ENCODE measurements at regions not wholly inside any gene's neighbourhood (a gene's known extent, or its start where the extent isn't known, plus 50 kb on each side); places are given as distances from the start of the nearest gene placed in this dataset.

- Histone ChIP-seq H3K27ac (ENCODE audit: low read depth, low read length) (no peak overlapping the region), H3K27me3 (ENCODE audit: control insufficient read depth, insufficient read depth, low read length) (no peaks in the 10 kb centered on the region), H3K4me3 (ENCODE audit: low read depth, low read length) (no peak overlapping the region), H3K9me3 (ENCODE audit: control insufficient read depth, insufficient read depth, low read length) (no peaks in the 10 kb centered on the region)
- POLR2A ChIA-PET: no interaction called here
- CTCF ChIA-PET: no interaction called here
- no peak for TF ChIP-seq CTCF (IDR thresholded peaks at IDR 0.05; ENCODE audit: low read depth, low read length)
- no peak for DNase-seq (ENCODE audit: low read depth, low spot score)
Measured at GRCh38 chr4:14059006-14059405, 431.5 kb upstream of the BOD1L1 start.

- H3K9me3 ChIP-seq (ENCODE audit: control insufficient read depth, insufficient read depth, low read length): no peaks in the 10 kb centered on the region
- CTCF ChIA-PET: no interaction called here
- POLR2A ChIA-PET: no interaction called here
- H3K4me3 ChIP-seq (ENCODE audit: low read depth, low read length): no peak overlapping the region
- no peak for DNase-seq (ENCODE audit: low read depth, low spot score)
- no peak for TF ChIP-seq CTCF (IDR thresholded peaks at IDR 0.05; ENCODE audit: low read depth, low read length)
- H3K27ac ChIP-seq (ENCODE audit: low read depth, low read length): no peak overlapping the region
- H3K27me3 ChIP-seq (ENCODE audit: control insufficient read depth, insufficient read depth, low read length): no peaks in the 10 kb centered on the region
Measured at GRCh38 chr4:14064984-14065383, 437.5 kb upstream of the BOD1L1 start.

- POLR2A ChIA-PET: no interaction called here
- H3K27ac ChIP-seq (ENCODE audit: low read depth, low read length): no peak overlapping the region
Measured at GRCh38 chr4:14065406-14065805, 437.9 kb upstream of the BOD1L1 start.

GRCh38 chr4:14066979-14067378, 439.5 kb upstream of the BOD1L1 start:
- Histone ChIP-seq H3K27ac (ENCODE audit: low read depth, low read length) (no peak overlapping the region), H3K9me3 (ENCODE audit: control insufficient read depth, insufficient read depth, low read length) (no peaks in the 10 kb centered on the region; the same call in 1 of the 2 replicates), H3K27me3 (ENCODE audit: control insufficient read depth, insufficient read depth, low read length) (no peaks in the 10 kb centered on the region), H3K4me3 (ENCODE audit: low read depth, low read length) (no peak overlapping the region)
- DNase-seq (ENCODE audit: low read depth, low spot score): no peak
- POLR2A ChIA-PET: no interaction called here
- CTCF ChIA-PET: no interaction called here
- TF ChIP-seq CTCF (IDR thresholded peaks at IDR 0.05; ENCODE audit: low read depth, low read length): no peak

More at GRCh38 chr4:14065406-14065805, 437.9 kb upstream of the BOD1L1 start:
- Histone ChIP-seq H3K9me3 (ENCODE audit: control insufficient read depth, insufficient read depth, low read length) (no peaks in the 10 kb centered on the region), H3K27me3 (ENCODE audit: control insufficient read depth, insufficient read depth, low read length) (no peaks in the 10 kb centered on the region), H3K4me3 (ENCODE audit: low read depth, low read length) (no peak overlapping the region)
- no peak for DNase-seq (ENCODE audit: low read depth, low spot score)
- no peak for TF ChIP-seq CTCF (IDR thresholded peaks at IDR 0.05; ENCODE audit: low read depth, low read length)
- CTCF ChIA-PET: no interaction called here

GRCh38 chr4:14069886-14070285, 442.4 kb upstream of the BOD1L1 start:
- CTCF ChIA-PET: no interaction called here
- Histone ChIP-seq H3K27me3 (ENCODE audit: control insufficient read depth, insufficient read depth, low read length) (no peaks in the 10 kb centered on the region), H3K4me3 (ENCODE audit: low read depth, low read length) (no peak overlapping the region), H3K9me3 (ENCODE audit: control insufficient read depth, insufficient read depth, low read length) (peaks cover 7% of the 10 kb centered on the region; the same call in 1 of the 2 replicates), H3K27ac (ENCODE audit: low read depth, low read length) (no peak overlapping the region)
- POLR2A ChIA-PET: no interaction called here
- no peak for TF ChIP-seq CTCF (IDR thresholded peaks at IDR 0.05; ENCODE audit: low read depth, low read length)
- no peak for DNase-seq (ENCODE audit: low read depth, low spot score)
